Neuronal stem cell (in vitro differentiated cells): ENCODE measurements at regions not wholly inside any gene's neighbourhood (a gene's known extent, or its start where the extent isn't known, plus 50 kb on each side); places are given as distances from the start of the nearest gene placed in this dataset.

Source experiments
- DNase-seq: peaks from one replicate; pipeline ENCODE4 v3.0.0-alpha.2; 2013; ENCODE audit warnings: low spot score
- H2AFZ ChIP-seq: one replicate; pipeline ENCODE4 v1.6.1; 2013; ENCODE audit warnings: mild to moderate bottlenecking, low read length, inconsistent platforms
- H2AK5ac ChIP-seq: 2 replicates; pipeline ENCODE4 v1.6.1; 2013; ENCODE audit warnings: low read depth, mild to moderate bottlenecking, inconsistent platforms, low read length, moderate library complexity, mixed read lengths
- H2BK120ac ChIP-seq: 2 replicates; pipeline ENCODE4 v1.6.1; 2013; ENCODE audit warnings: low read depth, mild to moderate bottlenecking, inconsistent platforms, low read length, moderate library complexity, mixed read lengths
- H2BK12ac ChIP-seq: one replicate; pipeline ENCODE4 v1.6.1; 2013; ENCODE audit warnings: low read length, inconsistent platforms
- H2BK15ac ChIP-seq: 2 replicates; pipeline ENCODE4 v1.6.1; 2013; ENCODE audit warnings: mild to moderate bottlenecking, low read length, inconsistent platforms, mixed read lengths
- H2BK5ac ChIP-seq: one replicate; pipeline ENCODE4 v1.6.1; 2013; ENCODE audit warnings: inconsistent platforms, mild to moderate bottlenecking, low read length, moderate library complexity
- H3K14ac ChIP-seq: one replicate; pipeline ENCODE4 v1.6.1; 2013; ENCODE audit warnings: low read length, inconsistent platforms
- H3K18ac ChIP-seq: 2 replicates; pipeline ENCODE4 v1.6.1; 2013; ENCODE audit warnings: low read length, inconsistent platforms
- H3K23ac ChIP-seq: 2 replicates; pipeline ENCODE4 v1.6.1; 2013; ENCODE audit warnings: low read depth, mild to moderate bottlenecking, mixed read lengths, low read length, inconsistent platforms; ENCODE audit not compliant: poor library complexity
- H3K27ac ChIP-seq: replicated peaks from 3 replicates; pipeline ENCODE4 v1.5.1; 2013; ENCODE audit warnings: low read length, inconsistent platforms
- H3K27me3 ChIP-seq, 3 experiments: 2 replicates each; pipeline ENCODE4 v1.6.1; 2013; ENCODE audit warnings: low read length in 3 of 3, mild to moderate bottlenecking in 2 of 3, inconsistent platforms in 1 of 3, low read depth in 1 of 3, mixed read lengths in 1 of 3, moderate library complexity in 1 of 3; ENCODE audit not compliant: control insufficient read depth in 3 of 3, insufficient read depth in 3 of 3
- H3K36me3 ChIP-seq, 2 donors: replicated peaks in 1 of 2; 2 replicates each; pipeline ENCODE4 v1.6.1; 2013; ENCODE audit warnings: low read length in 2 of 2; ENCODE audit not compliant: control insufficient read depth in 2 of 2, insufficient read depth in 2 of 2
- H3K4ac ChIP-seq: 2 replicates; pipeline ENCODE4 v1.6.1; 2013; ENCODE audit warnings: inconsistent platforms, mild to moderate bottlenecking, low read length, moderate library complexity
- H3K4me1 ChIP-seq, 2 donors: 1 replicate in 1 of 2; 2 replicates in 1 of 2; pipeline ENCODE4 v1.6.1; 2013; ENCODE audit warnings: low read length in 2 of 2, low read depth in 1 of 2; ENCODE audit not compliant: control insufficient read depth in 2 of 2, insufficient read depth in 1 of 2
- H3K4me2 ChIP-seq: one replicate; pipeline ENCODE4 v1.6.1; 2013; ENCODE audit warnings: mild to moderate bottlenecking, low read length, inconsistent platforms; ENCODE audit not compliant: insufficient read depth, poor library complexity, severe bottlenecking
- H3K4me3 ChIP-seq, 2 donors: 2 replicates each; pipeline ENCODE4 v1.5.1; 2013; ENCODE audit warnings: low read length in 2 of 2, mild to moderate bottlenecking in 2 of 2, inconsistent platforms in 1 of 2, moderate library complexity in 1 of 2
- H3K79me1 ChIP-seq: one replicate; pipeline ENCODE4 v1.6.1; 2013; ENCODE audit warnings: low read depth, mild to moderate bottlenecking, inconsistent platforms, low read length, moderate library complexity
- H3K9ac ChIP-seq: one replicate; pipeline ENCODE4 v1.6.1; 2013; ENCODE audit warnings: mild to moderate bottlenecking, low read depth, low read length, inconsistent platforms; ENCODE audit not compliant: poor library complexity
- H3K9me3 ChIP-seq, 2 donors: replicated peaks in 1 of 2; 2 replicates each; pipeline versions ENCODE3 to v1.6.1; 2013; ENCODE audit warnings: low read length in 2 of 2, mild to moderate bottlenecking in 2 of 2, inconsistent platforms in 1 of 2, low read depth in 1 of 2, mixed read lengths in 1 of 2, moderate library complexity in 1 of 2; ENCODE audit not compliant: control insufficient read depth in 2 of 2, insufficient read depth in 1 of 2
- H4K8ac ChIP-seq: one replicate; pipeline ENCODE4 v1.6.1; 2013; ENCODE audit warnings: low read depth, mild to moderate bottlenecking, inconsistent platforms, low read length, moderate library complexity
- H4K91ac ChIP-seq: one replicate; pipeline ENCODE4 v1.6.1; 2013; ENCODE audit warnings: low read length, low read depth, mild to moderate bottlenecking, inconsistent platforms; ENCODE audit not compliant: poor library complexity
- WGBS, 2 donors: extraction: QIAGEN DNeasy Blood & Tissue Kit; methylation state at CpG; one replicate each; pipeline ENCODE4 v1.1.7; 2013; ENCODE audit warnings: missing lambda C conversion rate in 2 of 2, mixed read lengths in 1 of 2; ENCODE audit not compliant: insufficient read length in 2 of 2, insufficient replicate concordance in 1 of 2; ENCODE audit errors: extremely low coverage in 2 of 2; 5-methylcytosine and 5-hydroxymethylcytosine counted together

GRCh38 chr14:61621444-61621843 is 73.9 kb upstream of the HIF1A start:
- Histone ChIP-seq H4K8ac (no peak overlapping the region), H3K9ac (no peak overlapping the region), H3K4ac (no peak overlapping the region), H2AFZ (no peak overlapping the region), H3K18ac (no peak overlapping the region), H3K23ac (no peak overlapping the region), H3K4me1 (peaks cover 0 to 4% of the 10 kb centered on the region in 2 donors), H3K14ac (no peak overlapping the region), H3K4me2 (no peak overlapping the region), H3K4me3 (no peak overlapping the region), H3K36me3 (no peaks in the 10 kb centered on the region), H2BK12ac (no peak overlapping the region), H2AK5ac (no peak overlapping the region), H4K91ac (no peak overlapping the region), H3K79me1 (no peaks in the 10 kb centered on the region), H2BK120ac (no peak overlapping the region), H3K9me3 (no peaks in the 10 kb centered on the region), H2BK5ac (no peak overlapping the region), H3K27me3 (peaks cover 0 to 5% (median 0%) of the 10 kb centered on the region in 3 experiments), H2BK15ac (no peak overlapping the region), H3K27ac (no peak overlapping the region)
- no CpG with 5 or more reads among the region's 7 CpGs for WGBS, 2 donors
- DNase-seq, result no peak

DNA sequence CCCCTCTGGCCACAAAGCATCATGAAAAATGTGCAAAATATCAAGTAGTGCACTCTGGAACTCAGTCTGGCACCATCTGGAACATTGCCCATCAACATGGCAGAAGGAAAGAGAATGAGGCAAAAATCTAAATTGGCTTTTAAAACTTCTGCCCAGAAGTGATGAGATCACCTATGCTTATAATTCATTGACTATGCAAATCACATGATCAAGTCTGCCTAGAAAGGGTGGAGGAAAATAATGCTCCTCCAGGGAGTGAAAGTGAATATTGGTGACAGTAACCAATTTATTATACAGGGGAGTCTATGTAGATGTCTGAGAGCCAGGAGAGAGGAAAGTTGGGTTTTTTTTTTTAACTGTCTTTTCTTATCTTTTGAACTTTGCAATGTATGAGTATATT is 73.3 kb upstream of the HIF1A start:
- H3K4me1 ChIP-seq, result peaks cover 0 to 4% of the 10 kb centered on the region in 2 donors
- no peak overlapping the region for H3K9ac ChIP-seq
- no peak overlapping the region for H3K23ac ChIP-seq
- no peak overlapping the region for H2BK5ac ChIP-seq
- no peak overlapping the region for H3K14ac ChIP-seq
- H3K4me3 ChIP-seq, result no peak overlapping the region
- no peak overlapping the region for H2BK12ac ChIP-seq
- no peak overlapping the region for H2BK15ac ChIP-seq
- H3K79me1 ChIP-seq, result no peaks in the 10 kb centered on the region
- H2AFZ ChIP-seq, result no peak overlapping the region
- no peak for DNase-seq
- no peak overlapping the region for H3K27ac ChIP-seq
- no peak overlapping the region for H3K4me2 ChIP-seq
- H3K27me3 ChIP-seq, result no peaks in the 10 kb centered on the region
- H4K8ac ChIP-seq, result no peak overlapping the region
- no peak overlapping the region for H2BK120ac ChIP-seq
- no peak overlapping the region for H2AK5ac ChIP-seq
- no peak overlapping the region for H3K4ac ChIP-seq
- H4K91ac ChIP-seq, result no peak overlapping the region
- H3K9me3 ChIP-seq, result no peaks in the 10 kb centered on the region
- no peaks in the 10 kb centered on the region for H3K36me3 ChIP-seq
- H3K18ac ChIP-seq, result no peak overlapping the region

DNA sequence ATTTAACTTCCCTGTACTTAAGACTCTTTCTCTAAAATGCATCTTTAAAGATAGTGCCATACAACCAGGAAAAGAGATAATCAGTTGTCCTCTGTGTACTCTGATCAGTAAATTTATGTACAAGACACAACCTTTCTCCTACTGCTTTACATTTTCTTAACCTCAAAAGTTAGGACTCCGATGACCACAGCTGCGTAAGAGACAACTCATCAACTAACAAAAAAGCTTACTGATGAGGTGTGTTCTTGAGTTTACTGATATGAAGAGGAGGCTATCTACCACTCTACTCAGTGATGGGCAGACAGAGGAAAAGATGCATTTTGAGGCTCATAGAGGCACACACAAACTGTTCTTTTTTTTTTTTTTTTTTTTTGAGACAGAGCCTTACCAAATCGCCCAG is 71.4 kb upstream of the HIF1A start:
- no peaks in the 10 kb centered on the region for H3K36me3 ChIP-seq
- no peaks in the 10 kb centered on the region for H3K9me3 ChIP-seq
- H3K27me3 ChIP-seq, result no peaks in the 10 kb centered on the region
- H2BK5ac ChIP-seq, result no peak overlapping the region
- no peak overlapping the region for H2BK15ac ChIP-seq
- no peak overlapping the region for H3K4ac ChIP-seq
- no peak overlapping the region for H4K91ac ChIP-seq
- no peak overlapping the region for H3K18ac ChIP-seq
- no peak overlapping the region for H3K9ac ChIP-seq
- H3K79me1 ChIP-seq, result no peaks in the 10 kb centered on the region
- H2BK12ac ChIP-seq, result no peak overlapping the region
- peaks cover 0 to 8% of the 10 kb centered on the region in 2 donors for H3K4me1 ChIP-seq
- H2AFZ ChIP-seq, result no peak overlapping the region
- no peak for DNase-seq
- H3K14ac ChIP-seq, result no peak overlapping the region
- H3K4me2 ChIP-seq, result no peak overlapping the region
- no peak overlapping the region for H3K23ac ChIP-seq
- WGBS, 2 donors, result no CpG with 5 or more reads among the region's 3 CpGs
- no peak overlapping the region for H2BK120ac ChIP-seq
- no peak overlapping the region for H3K4me3 ChIP-seq
- no peak overlapping the region for H2AK5ac ChIP-seq
- no peak overlapping the region for H3K27ac ChIP-seq
- no peak overlapping the region for H4K8ac ChIP-seq

DNA sequence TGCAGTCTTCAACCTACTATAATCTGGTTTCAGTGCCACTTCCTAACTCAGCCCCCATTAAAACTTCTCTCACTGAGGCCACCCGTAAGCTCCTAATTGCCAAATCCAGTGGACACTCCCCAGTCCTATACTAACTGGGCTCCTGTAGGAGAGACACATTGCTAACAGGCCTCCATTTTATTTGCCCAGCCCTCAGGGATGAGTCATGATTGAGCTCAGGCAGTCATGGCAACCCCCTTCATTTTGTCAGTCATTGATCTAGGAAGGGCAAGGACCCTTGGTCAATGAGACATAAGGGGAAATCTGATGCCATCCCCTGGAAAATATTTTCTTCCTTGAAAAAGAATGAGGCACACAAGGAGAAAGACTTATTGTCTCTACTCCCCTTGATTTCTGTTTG is 70.1 kb upstream of the HIF1A start:
- Histone ChIP-seq H3K79me1 (no peaks in the 10 kb centered on the region), H3K36me3 (no peaks in the 10 kb centered on the region), H2BK5ac (no peak overlapping the region), H4K91ac (no peak overlapping the region), H3K23ac (no peak overlapping the region), H4K8ac (no peak overlapping the region), H3K4me2 (no peak overlapping the region), H3K27me3 (no peaks in the 10 kb centered on the region), H3K9ac (no peak overlapping the region), H2BK120ac (no peak overlapping the region), H2BK15ac (no peak overlapping the region), H3K9me3 (no peaks in the 10 kb centered on the region), H2BK12ac (no peak overlapping the region), H3K27ac (no peak overlapping the region), H3K18ac (no peak overlapping the region), H2AK5ac (no peak overlapping the region), H3K4me1 (peaks cover 0 to 8% of the 10 kb centered on the region in 2 donors), H3K4me3 (no peak overlapping the region), H2AFZ (no peak overlapping the region), H3K14ac (no peak overlapping the region), H3K4ac (no peak overlapping the region)
- DNase-seq, result no peak
- no CpG with 5 or more reads among the region's 1 CpG for WGBS, 2 donors
